HG03025 (cell line): ENCODE measurements at regions not wholly inside any gene's neighbourhood (a gene's known extent, or its start where the extent isn't known, plus 50 kb on each side); places are given as distances from the start of the nearest gene placed in this dataset.
"Not testable (repeated sequence)": the region's sequence is repeated elsewhere in the genome, so short reads cannot be mapped to it uniquely, and the experiment has no call there.

Experiments used
- ATAC-seq: cut with Tn5 transposase; IDR thresholded peaks from one replicate; pipeline ENCODE4 v1.9.1; 2021; ENCODE audit warnings: mild to moderate bottlenecking, moderate library complexity; ENCODE audit not compliant: unreplicated experiment, low FRiP score

DNA sequence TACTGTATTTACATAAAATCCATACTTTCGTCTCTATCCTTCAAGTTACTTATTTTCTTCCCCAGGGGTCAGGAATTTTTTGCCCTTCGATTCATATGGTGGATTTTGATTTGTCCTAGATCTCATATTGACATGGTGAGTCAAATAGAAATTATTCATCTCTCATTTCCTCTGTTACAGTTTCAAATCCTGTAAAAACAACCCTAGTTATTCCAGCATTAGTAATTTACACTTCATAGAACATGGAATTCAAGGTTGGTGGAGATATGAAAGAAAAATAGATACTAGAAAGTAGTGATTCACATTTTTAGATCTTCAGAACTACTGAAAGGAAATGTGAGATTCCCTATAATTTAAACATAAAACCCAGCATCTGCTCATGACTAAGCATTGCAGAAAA is 1331.0 kb upstream of the CDH9 start:
- ATAC-seq: no peak

DNA sequence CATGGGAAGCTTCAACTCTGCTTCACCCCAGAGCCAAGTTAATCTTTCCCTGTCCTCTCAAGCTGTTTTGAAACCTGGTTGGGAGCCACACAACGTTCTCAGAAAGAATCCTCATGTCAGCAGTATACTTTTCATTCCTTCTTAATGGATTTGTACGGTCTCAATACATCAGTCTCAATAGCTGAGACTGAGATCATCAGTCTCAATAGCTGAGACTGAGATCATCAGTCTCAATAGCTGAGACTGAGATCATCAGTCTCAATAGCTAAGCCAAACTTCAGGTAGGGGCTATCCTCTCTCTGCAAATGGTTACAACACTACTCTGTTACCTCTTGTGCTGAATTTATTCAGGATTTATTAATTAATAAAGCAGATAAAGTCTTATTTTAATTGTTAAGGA is 1317.4 kb upstream of the CDH9 start:
- no peak for ATAC-seq

DNA sequence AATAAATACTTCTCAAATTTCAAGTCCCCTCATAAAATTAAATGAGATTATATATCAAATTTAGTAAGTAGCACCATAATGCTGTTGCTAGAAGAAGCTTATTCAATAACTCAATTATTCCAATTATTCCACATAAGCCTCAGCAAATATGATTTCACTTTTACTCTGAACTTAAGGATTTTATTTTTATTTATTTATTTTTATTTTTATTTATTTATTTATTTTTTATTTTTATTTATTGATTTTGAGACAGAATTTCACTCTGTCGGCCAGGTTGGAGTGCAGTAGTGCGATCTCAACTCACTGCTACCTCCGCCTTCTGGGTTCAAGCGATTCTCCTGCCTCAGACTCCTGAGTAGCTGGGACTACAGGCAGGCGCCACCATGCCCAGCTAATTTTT is 1308.3 kb upstream of the CDH9 start:
- ATAC-seq: no peak

DNA sequence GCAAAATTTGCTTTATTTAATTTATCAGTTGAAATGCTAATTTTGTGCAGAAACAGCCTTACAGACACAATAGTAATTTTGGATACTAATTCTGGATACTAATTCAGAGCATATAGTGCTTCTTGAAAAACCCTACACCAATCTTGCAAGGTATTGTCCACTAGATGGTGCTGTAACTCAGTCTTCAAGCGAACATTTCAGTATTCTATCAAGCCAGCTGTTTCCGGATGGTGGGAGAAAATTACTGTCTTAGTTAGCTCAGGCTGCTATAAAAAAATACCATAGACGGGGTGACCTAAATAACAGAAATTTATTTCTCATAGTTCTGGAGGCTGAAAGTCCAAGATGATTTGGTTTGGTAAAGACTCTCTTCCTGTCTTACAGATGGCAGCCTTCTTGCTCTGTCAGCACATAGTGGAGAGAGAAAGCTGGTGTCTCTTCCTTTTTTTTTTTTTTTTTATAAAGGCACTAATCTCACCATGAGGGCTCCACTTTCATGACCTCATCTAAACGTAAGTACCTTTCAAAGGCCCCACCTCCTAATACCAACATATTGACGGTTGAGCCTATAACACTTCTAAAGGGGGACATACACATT is 1306.5 kb upstream of the CDH9 start:
- peak; percentile 64 for ATAC-seq

DNA sequence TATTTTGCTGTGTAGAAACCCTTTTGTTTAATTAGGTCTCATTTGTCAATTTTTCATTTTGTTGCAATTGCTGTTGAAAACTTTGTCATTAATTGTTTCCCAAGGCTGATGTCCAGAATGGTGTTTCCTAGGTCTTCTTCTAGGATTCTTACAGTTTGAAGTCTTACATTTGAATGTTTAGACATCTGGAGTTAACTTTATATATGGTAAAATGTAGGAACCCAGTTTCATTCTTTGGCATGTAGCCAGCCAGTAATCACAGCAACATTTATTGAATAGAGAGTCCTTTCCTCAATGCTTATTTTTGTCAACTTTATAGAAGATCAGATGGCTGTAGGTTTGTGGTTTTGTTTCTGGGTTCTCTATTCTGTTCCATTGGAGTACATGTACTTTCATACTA is 1290.8 kb upstream of the CDH9 start:
- no peak for ATAC-seq

DNA sequence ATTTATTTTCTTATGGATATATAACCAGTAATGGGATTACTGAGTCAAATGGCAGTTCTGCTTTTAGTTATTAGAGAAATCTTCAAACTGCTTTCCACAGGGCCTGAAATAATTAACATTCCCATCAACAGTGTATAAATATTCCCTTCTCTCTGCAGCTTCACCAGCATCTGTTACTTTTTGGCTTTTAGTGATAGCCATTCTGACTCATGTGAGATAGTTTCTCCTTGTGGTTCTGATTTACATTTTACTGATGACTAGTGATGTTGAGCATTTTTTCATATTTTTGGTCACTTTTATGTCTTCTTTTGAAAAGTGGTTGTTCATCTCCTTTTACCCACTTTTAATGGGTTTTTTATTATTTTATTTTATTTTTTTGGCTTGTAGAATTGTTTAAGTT is 1290.3 kb upstream of the CDH9 start:
- no peak for ATAC-seq

DNA sequence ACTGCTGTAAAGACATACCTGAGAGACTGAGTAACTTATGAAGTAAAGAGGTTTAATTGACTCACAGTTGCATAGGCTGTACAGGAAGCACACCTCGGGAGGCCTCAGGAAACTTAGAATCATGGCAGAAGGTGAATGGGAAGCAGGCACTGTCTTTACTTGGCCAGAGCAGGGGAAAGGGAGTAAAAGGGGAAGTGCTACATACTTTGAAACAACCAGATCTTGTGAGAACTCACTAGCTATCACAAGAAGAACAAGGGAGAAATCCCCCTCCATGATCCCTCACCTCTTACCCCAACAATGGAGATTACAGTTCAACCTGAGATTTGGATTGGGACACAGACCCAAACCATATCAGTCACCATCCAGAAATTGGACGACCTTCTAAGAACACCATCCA is 1285.8 kb upstream of the CDH9 start:
- no peak for ATAC-seq

DNA sequence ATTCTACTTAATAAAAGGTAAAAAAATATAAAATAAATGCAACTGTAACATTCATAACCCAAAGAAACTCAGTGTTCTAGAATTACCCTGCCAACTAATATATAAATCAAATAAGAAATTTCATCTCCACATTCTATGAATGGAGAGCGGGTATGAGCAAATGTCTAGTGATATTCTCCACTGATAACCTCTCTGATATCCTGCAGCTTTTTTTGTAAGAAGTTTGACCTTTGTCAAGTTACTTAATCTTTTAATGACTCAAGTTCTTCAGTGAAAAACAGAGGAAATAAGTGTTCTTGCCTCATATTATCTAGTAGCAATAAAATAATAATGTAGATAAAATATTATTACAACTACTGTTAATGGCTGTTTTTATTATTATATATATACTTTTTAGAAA is 1275.6 kb upstream of the CDH9 start:
- ATAC-seq: no peak

DNA sequence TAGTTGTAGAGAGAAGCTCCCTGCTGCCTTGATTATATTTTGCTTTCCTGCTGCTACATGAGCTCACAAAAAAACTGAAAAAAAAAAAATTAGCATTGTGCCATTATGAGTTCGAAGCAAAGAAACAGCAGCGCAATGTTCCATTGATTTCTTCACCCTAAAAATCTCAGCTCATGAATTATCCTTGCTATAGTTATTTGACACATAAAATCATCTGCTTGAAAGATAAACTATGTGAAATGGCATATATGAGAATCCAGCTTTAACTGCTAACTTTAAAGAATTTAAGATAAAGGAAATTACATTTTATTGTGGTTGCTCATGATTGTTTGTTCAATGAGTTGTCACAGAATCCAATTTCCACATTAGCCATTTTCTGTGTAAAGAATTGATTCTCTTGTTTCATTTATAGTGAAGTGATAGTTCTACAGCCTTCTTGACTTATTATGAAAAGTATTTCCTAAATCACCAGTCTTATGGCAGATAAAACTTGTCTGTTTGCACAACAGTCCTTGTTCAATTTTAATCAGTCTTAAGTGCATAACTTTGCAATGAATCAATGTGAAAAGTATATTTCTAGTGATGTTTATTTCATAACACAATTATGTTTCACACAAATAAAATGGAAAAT is 1275.0 kb upstream of the CDH9 start:
- ATAC-seq: no peak

DNA sequence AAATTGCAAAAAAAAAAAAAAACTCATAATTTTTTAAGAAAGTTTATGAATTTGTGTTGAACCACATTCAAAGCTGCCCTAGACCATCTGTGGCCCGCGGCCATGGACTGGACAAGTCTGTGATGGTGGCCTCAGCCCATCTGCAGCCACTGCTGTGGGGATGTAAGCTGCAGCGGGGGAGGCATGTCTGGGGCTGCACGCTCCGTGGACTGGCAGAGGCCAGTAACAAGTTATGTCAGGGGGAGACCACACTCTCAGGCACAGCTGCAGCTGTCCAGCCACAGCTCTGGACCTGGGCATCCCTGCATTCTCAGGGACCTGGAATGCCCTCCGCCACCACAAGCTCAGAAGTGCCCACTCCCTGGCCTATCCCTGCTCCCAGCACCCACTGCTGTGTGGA is 1272.3 kb upstream of the CDH9 start:
- no peak for ATAC-seq

DNA sequence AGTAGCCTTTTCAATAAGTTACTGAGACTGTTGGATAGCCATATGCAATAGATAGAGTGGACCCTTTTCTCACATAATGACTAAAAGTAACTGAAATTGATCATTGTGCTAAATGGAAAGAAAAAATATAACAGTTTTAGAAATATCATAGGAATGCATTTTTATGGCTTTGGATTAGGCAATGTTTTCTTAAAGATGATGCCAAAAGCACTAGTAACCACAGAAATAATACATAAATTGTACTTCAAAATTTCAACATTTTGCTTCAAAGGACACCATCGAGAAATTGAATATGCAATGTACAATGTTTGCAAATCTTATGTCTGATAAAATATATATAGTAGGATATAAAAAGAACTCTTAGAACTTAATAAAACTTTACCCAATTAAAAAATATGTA is 1267.5 kb upstream of the CDH9 start:
- no peak for ATAC-seq

DNA sequence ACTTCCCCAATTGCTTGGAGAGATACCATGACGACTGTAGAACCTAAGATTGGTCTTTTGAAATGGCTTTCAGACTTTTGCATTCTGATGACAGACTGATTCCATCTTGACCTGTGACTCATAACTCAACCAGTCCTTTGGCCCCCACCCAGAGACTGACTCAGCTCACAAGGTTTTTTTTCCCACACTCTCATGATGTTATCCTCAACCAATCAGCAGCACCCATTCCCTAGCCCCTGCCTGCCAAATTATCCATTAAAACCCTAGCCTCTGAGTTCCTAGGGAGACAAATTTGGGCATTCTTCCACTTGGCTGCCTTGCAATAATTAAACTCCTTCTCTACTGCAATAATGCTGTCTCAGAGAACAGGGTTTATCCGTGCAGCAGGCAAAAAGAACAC is 1263.3 kb upstream of the CDH9 start:
- no peak for ATAC-seq

DNA sequence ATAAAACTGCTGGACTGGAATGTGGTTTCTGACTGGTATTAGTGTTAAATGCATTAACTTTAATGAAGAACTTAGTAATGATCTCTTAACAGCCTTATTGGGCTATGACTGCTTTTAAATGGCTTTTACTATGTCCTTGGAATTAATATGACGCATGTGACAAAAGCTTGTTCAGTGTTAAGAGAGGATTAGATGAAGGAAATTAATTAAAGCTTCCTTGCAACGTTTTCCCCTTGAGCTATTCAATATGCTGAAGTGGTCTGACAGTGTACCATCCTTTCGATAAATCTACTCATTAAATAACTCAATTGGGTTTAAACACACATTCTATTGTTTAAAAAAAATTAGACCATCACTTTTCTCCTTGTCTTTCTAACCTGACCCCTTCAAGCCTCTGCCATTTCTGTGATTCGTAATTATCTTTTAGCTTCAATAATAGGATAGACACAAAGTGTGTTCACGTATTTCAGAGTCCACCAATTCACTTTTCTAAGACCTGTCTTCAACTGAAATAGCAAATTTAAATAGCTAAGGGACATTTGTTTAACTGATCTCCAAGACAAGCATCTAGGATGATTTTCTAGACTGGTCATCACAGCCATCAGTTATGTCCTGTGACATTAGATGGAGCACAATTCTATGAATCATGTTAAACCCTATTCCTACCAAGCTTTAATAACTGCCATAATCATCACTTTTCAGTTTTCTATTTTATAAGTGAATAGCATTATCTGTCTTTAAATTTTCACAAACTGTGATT is 1258.0 kb upstream of the CDH9 start:
- ATAC-seq: no peak

DNA sequence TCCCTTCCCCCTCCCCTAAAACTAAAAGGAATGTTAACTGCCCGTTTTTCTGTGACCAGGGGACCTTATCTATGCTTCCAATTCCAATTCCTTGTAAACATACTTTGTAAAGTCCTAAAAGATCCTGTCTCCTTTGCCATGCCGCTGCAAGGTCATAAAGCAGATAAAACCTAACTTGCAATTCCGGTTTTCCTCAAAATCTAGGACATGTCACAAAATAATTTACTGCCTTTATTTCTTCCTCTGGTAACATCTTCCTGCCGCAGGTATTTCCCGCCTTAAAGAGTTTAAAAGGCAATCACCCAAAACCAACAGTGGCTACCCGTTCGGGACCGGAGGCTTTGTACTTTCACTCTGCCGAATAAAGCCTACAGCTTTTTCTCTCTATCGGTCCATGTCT is 1248.6 kb upstream of the CDH9 start:
- not testable (repeated sequence) for ATAC-seq

DNA sequence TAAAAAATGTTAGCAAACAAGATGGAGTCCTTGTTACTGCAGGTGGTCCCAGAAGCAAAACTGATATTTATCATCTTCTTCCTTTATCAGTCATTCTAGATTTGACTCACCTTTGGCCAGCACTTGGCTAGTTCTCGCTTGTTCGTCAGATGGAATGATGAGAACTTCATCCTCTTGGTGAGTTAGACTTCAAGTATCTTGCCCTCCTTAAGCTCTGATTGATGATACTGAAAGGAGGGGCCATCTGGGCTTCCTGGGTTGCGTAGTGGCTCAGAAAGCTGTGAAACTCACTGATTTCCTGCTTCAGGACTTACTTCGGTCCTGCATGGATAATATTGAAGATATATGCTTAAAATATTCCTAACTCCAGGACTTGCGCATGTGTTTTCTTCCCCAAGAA is 1248.2 kb upstream of the CDH9 start:
- no peak for ATAC-seq

DNA sequence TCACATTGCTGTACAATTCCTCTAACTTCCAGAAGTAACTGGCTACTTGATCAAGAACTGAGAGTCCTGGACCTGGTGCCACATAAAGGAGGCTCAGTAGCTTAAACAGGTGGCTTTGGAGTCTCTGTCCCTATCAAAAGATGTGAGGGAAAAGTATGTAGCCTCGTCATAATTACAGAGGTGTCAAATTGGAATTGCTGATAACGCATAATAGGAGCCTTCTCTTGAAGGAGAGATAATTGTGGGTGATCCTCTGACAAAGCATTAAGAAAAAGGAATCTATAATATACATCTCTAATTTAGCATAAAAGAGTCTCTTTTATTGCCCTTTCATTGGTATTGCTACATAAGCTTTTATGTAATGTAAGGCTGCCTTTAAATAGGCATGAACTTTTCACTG is 1246.4 kb upstream of the CDH9 start:
- ATAC-seq: no peak

DNA sequence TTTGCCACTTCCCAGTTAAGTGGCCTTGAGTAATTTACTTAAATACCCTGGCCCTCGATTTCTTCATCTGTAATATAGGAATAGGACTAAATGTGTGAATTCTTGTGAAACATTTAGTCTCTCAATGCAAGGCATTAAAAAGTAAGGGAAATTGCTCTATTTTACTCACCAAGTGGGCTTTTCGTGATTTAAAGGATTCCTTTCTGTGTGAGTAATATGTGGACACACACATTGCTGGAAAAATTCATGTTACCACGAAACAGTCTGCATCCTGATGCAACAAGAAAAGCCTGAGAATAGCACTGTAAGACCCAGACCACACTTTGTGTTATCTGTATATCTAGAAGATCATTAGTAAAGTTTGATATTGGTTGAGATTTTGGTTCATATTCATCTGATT is 1243.0 kb upstream of the CDH9 start:
- ATAC-seq: no peak

DNA sequence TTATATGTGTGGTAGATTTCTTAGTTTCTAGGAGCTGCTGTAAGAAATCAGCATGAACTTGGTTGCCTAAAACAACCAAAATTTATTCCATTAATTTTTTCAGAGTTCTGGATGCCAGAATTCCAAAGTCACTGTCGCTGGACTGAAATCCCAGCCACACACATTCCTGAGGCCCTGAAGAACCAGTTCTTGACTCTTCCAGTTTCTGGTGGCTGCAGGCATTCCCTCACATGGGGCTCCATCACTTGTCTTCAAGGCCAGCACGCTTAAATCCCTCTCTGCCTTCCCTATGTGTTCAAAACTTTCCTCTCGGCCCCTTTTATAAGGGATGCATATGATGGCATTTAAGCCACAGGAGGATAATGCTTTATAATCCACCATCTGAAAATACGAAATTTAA is 1237.5 kb upstream of the CDH9 start:
- no peak for ATAC-seq

DNA sequence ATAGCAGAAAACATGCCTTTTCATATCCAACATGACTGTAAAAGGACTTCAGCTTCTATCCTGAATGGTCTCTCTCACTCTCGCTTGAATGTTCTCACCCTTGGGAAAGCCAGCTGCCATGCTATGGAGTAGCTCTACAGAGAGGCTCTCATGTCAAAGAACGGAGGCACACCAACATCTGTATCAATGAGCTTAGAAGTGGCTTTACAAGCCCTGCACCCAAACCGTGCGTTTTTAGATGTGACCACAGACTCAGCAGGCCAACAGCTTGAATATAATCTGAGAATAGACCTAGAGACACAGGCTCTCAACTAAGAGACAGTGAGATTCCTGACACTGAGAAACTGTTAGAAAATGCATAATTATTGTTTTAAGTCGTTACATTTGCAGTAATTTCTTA is 1231.6 kb upstream of the CDH9 start:
- ATAC-seq: no peak

DNA sequence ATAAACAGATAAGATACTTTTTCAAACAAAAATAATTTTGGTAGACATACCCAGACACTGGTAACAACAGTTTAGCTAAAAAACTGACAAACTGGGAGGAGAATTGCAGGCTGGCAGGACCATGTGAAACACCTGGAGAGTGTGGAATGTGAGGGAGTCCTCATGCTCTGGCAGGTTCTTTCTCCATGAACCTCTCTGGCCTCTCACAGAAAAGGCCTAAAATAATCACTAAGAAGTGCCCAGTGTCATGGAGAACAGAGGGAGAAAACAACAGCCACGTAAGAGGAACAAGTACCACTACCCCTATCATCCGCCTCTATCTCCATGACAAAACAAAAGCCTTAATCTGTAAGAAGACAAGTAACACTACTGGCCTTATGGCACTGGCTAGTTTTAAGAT is 1227.5 kb upstream of the CDH9 start:
- no peak for ATAC-seq

DNA sequence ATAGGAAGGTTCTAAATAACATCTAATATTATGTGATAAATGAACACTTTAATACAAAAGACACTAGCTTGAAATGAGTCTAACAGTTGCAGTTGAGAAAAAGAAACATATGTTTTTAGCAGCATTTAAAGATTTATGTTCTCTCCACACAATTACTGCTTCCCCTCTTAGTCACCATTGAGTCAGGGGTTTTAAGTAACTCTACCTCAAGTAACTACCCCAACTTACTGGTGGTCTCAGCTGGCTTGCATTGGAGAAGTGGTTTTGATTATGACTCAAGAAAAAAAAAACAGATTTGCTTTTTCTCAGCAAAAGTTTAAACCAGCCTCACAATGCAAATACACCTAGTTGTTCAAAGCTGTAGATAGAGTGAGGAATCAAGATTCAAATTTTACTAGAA is 1216.5 kb upstream of the CDH9 start:
- no peak for ATAC-seq

DNA sequence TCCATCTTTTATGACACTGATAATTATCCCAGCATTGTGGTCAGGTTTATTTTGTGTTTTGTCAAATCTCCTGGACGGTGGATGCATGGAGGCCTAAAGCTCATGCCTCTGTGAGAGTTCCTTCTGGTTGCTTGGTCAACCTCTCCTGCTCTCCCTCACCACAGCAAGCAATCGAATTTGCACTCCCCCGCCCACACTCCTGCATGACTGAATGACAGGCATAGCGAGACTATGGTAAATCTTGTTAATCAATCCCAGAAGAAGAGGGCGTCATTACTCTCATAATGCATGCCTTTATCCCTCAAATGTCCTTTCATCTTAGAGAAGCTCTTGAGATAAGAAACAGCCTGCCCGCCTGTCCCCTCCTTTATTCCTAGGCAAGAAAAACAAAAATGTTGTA is 1215.0 kb upstream of the CDH9 start:
- no peak for ATAC-seq
